HEK293 (cell line): ENCODE measurements at regions not wholly inside any gene's neighbourhood (a gene's known extent, or its start where the extent isn't known, plus 50 kb on each side); places are given as distances from the start of the nearest gene placed in this dataset.

Experiments
- CTCF ChIA-PET: fragments of 350-600 bp; formaldehyde crosslinking; extraction: SDS; loops from one replicate; lab custom pipeline; 2021; ENCODE audit warnings: antibody characterized with exemption; lab: Yijun Ruan, JAX
- POLR2A ChIA-PET: fragments of 300-600 bp; formaldehyde crosslinking; extraction: SDS; loops from one replicate; lab custom pipeline; 2020; ENCODE audit warnings: antibody characterized with exemption, inconsistent platforms; lab: Yijun Ruan, JAX
- H3K27ac ChIP-seq: fragments of 200-500 bp; sonication (Bioruptor generic); 2 replicates; pipeline ENCODE4 v1.5.1; 2014; ENCODE audit warnings: low read depth, low read length, control low read depth, inconsistent platforms; ENCODE audit errors: extremely low read depth
- H3K36me3 ChIP-seq, 2 experiments: fragments of 200-500 bp in 1 of 2; sonication (Bioruptor generic) in 1 of 2; 1 replicate in 1 of 2; 2 replicates in 1 of 2; pipeline ENCODE4 v1.5.1; 2014 to 2017; ENCODE audit warnings: inconsistent platforms in 2 of 2, low read length in 2 of 2; ENCODE audit not compliant: control insufficient read depth in 2 of 2, insufficient read depth in 1 of 2
- H3K4me1 ChIP-seq: fragments of 200-500 bp; sonication (Bioruptor generic); 2 replicates; pipeline ENCODE4 v1.5.1; 2014; ENCODE audit warnings: mild to moderate bottlenecking, low read length, inconsistent platforms; ENCODE audit not compliant: control insufficient read depth, insufficient read depth
- H3K4me3 ChIP-seq: 2 replicates; pipeline ENCODE4 v1.5.1; 2011; ENCODE audit warnings: low read depth, mild to moderate bottlenecking, control low read depth, low read length, moderate library complexity
- H3K9me3 ChIP-seq: fragments of 200-500 bp; sonication (Bioruptor generic); 2 replicates; pipeline ENCODE4 v1.5.1; 2014; ENCODE audit warnings: low read depth, low read length, inconsistent platforms; ENCODE audit not compliant: control insufficient read depth, insufficient read depth
- BCL11A ChIP-seq: fragments of 450-650 bp; formaldehyde crosslinking; IDR thresholded peaks from 2 replicates; pipeline ENCODE4 v1.5.1; 2016; ENCODE audit warnings: low read depth, missing biosample characterization, missing genetic modification characterization
- BCL11B ChIP-seq: fragments of 450-650 bp; formaldehyde crosslinking; IDR thresholded peaks from 2 replicates; pipeline ENCODE4 v1.5.1; 2016; ENCODE audit warnings: low read depth, missing biosample characterization, missing genetic modification characterization
- FEZF1 ChIP-seq: fragments of 450-650 bp; formaldehyde crosslinking; IDR thresholded peaks from 2 replicates; pipeline ENCODE4 v1.5.1; 2016; ENCODE audit warnings: missing biosample characterization, missing genetic modification characterization
- GLIS2 ChIP-seq: fragments of 450-650 bp; formaldehyde crosslinking; IDR thresholded peaks from 2 replicates; pipeline ENCODE4 v1.5.1; 2016; ENCODE audit warnings: missing biosample characterization, missing genetic modification characterization
- SP2 ChIP-seq: fragments of 450-650 bp; formaldehyde crosslinking; IDR thresholded peaks from 2 replicates; pipeline ENCODE4 v1.5.1; 2016; ENCODE audit warnings: missing biosample characterization, missing genetic modification characterization
- SP3 ChIP-seq: fragments of 450-650 bp; formaldehyde crosslinking; IDR thresholded peaks from 2 replicates; pipeline ENCODE4 v1.5.1; 2016; ENCODE audit warnings: missing biosample characterization, missing genetic modification characterization
- TCF7L2 ChIP-seq: IDR thresholded peaks from 2 replicates; pipeline ENCODE4 v1.6.1; 2011; ENCODE audit warnings: low read depth, mild to moderate bottlenecking, inconsistent platforms, low read length, moderate library complexity, borderline replicate concordance
- ZBTB21 ChIP-seq: fragments of 450-650 bp; formaldehyde crosslinking; IDR thresholded peaks from 2 replicates; pipeline ENCODE4 v1.5.1; 2017; ENCODE audit warnings: missing biosample characterization, missing genetic modification characterization
- ZFP41 ChIP-seq: fragments of 450-650 bp; formaldehyde crosslinking; IDR thresholded peaks from 2 replicates; pipeline ENCODE4 v1.5.1; 2016; ENCODE audit warnings: missing biosample characterization, missing genetic modification characterization, borderline replicate concordance
- ZIC2 ChIP-seq: fragments of 450-650 bp; formaldehyde crosslinking; IDR thresholded peaks from 2 replicates; pipeline ENCODE4 v1.5.1; 2016; ENCODE audit warnings: missing biosample characterization, missing genetic modification characterization
- ZNF132 ChIP-seq: fragments of 450-650 bp; formaldehyde crosslinking; IDR thresholded peaks from 2 replicates; pipeline ENCODE4 v1.5.1; 2017; ENCODE audit warnings: missing biosample characterization, missing genetic modification characterization, borderline replicate concordance
- ZNF146 ChIP-seq: fragments of 450-650 bp; formaldehyde crosslinking; IDR thresholded peaks from 2 replicates; pipeline ENCODE4 v1.5.1; 2016; ENCODE audit warnings: missing biosample characterization, missing genetic modification characterization
- ZNF2 ChIP-seq: fragments of 450-650 bp; formaldehyde crosslinking; IDR thresholded peaks from 2 replicates; pipeline ENCODE4 v1.5.1; 2016; ENCODE audit warnings: missing biosample characterization, missing genetic modification characterization
- ZNF274 ChIP-seq, 2 experiments: fragments of 200-500 bp in 1 of 2; fragments of 450-650 bp in 1 of 2; sonication (Bioruptor generic) in 1 of 2; formaldehyde crosslinking in 1 of 2; IDR thresholded peaks; 2 replicates each; pipeline versions ENCODE4 v1.5.1 to v1.6.1; 2014 to 2016; ENCODE audit warnings: borderline replicate concordance in 1 of 2, inconsistent platforms in 1 of 2, low read length in 1 of 2, missing biosample characterization in 1 of 2, missing genetic modification characterization in 1 of 2
- ZNF391 ChIP-seq: fragments of 450-650 bp; formaldehyde crosslinking; IDR thresholded peaks from 2 replicates; pipeline ENCODE4 v1.5.1; 2016; ENCODE audit warnings: low read depth, missing biosample characterization, missing genetic modification characterization, borderline replicate concordance
- ZNF549 ChIP-seq: fragments of 450-650 bp; IDR thresholded peaks from 2 replicates; pipeline ENCODE4 v1.5.1; 2018; ENCODE audit warnings: missing biosample characterization, missing genetic modification characterization, mild to moderate bottlenecking, inconsistent platforms, moderate library complexity
- ZNF660 ChIP-seq: fragments of 450-650 bp; IDR thresholded peaks from 2 replicates; pipeline ENCODE4 v1.5.1; 2018; ENCODE audit warnings: missing biosample characterization, mild to moderate bottlenecking, missing genetic modification characterization
- ZNF701 ChIP-seq: fragments of 450-650 bp; formaldehyde crosslinking; IDR thresholded peaks from 2 replicates; pipeline ENCODE4 v1.5.1; 2016; ENCODE audit warnings: missing biosample characterization, missing genetic modification characterization
- TF ChIP-seq, protein P1 (sequence below): fragments of 450-650 bp; formaldehyde crosslinking; conservative IDR thresholded peaks from 2 replicates; pipeline ENCODE4 v1.5.1; 2016; ENCODE audit warnings: low read depth, missing biosample characterization, missing genetic modification characterization
- TF ChIP-seq, protein P2 (sequence below): fragments of 450-650 bp; formaldehyde crosslinking; IDR thresholded peaks from 2 replicates; pipeline ENCODE4 v1.5.1; 2017; ENCODE audit warnings: missing biosample characterization, missing genetic modification characterization
- TF ChIP-seq, protein P3 (sequence below): fragments of 450-650 bp; formaldehyde crosslinking; IDR thresholded peaks from 2 replicates; pipeline ENCODE4 v1.5.1; 2016; ENCODE audit warnings: missing biosample characterization, missing genetic modification characterization
- TF ChIP-seq, protein P4 (sequence below): fragments of 450-650 bp; formaldehyde crosslinking; IDR thresholded peaks from 2 replicates; pipeline ENCODE4 v1.5.1; 2016; ENCODE audit warnings: missing biosample characterization, missing genetic modification characterization
- TF ChIP-seq, protein P5 (sequence below): fragments of 450-650 bp; formaldehyde crosslinking; IDR thresholded peaks from 2 replicates; pipeline ENCODE4 v1.5.1; 2016; ENCODE audit warnings: missing biosample characterization, missing genetic modification characterization

DNA sequence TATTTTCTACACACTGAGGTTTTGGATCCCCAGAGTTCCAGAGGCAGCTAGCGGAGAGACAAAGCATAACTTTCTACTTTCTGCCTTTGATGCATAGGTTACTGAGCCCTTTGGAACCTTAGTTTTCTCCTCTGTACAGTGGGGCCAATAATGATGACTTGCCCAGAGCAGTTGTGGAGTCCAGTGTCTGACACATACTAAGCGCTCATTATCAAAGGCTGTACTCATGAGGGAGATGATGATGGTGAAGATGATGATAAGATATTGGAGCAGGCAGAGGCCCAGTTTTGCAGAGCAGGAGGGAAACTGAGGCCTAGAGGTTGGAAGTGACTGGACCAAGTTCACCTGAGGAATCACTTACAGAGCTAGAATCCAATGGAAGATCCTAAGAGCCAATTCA lies 458.0 kb downstream of the MIAT start (continued):
- TF ChIP-seq, protein P1, sequence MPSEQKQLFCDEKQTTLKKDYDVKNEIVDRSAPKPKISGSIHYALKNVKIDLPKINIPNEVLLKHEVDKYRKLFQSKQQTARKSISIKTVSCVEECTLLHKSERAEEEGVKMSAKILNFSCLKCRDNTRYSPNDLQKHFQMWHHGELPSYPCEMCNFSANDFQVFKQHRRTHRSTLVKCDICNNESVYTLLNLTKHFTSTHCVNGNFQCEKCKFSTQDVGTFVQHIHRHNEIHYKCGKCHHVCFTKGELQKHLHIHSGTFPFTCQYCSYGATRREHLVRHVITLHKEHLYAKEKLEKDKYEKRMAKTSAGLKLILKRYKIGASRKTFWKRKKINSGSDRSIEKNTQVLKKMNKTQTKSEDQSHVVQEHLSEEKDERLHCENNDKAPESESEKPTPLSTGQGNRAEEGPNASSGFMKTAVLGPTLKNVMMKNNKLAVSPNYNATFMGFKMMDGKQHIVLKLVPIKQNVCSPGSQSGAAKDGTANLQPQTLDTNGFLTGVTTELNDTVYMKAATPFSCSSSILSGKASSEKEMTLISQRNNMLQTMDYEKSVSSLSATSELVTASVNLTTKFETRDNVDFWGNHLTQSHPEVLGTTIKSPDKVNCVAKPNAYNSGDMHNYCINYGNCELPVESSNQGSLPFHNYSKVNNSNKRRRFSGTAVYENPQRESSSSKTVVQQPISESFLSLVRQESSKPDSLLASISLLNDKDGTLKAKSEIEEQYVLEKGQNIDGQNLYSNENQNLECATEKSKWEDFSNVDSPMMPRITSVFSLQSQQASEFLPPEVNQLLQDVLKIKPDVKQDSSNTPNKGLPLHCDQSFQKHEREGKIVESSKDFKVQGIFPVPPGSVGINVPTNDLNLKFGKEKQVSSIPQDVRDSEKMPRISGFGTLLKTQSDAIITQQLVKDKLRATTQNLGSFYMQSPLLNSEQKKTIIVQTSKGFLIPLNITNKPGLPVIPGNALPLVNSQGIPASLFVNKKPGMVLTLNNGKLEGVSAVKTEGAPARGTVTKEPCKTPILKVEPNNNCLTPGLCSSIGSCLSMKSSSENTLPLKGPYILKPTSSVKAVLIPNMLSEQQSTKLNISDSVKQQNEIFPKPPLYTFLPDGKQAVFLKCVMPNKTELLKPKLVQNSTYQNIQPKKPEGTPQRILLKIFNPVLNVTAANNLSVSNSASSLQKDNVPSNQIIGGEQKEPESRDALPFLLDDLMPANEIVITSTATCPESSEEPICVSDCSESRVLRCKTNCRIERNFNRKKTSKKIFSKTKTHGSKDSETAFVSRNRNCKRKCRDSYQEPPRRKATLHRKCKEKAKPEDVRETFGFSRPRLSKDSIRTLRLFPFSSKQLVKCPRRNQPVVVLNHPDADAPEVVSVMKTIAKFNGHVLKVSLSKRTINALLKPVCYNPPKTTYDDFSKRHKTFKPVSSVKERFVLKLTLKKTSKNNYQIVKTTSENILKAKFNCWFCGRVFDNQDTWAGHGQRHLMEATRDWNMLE (tag by site-specific recombination) = no peak
- TF ChIP-seq, protein P2, sequence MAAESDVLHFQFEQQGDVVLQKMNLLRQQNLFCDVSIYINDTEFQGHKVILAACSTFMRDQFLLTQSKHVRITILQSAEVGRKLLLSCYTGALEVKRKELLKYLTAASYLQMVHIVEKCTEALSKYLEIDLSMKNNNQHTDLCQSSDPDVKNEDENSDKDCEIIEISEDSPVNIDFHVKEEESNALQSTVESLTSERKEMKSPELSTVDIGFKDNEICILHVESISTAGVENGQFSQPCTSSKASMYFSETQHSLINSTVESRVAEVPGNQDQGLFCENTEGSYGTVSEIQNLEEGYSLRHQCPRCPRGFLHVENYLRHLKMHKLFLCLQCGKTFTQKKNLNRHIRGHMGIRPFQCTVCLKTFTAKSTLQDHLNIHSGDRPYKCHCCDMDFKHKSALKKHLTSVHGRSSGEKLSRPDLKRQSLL (tag by site-specific recombination) = no peak
- TF ChIP-seq ZNF391 (tag by site-specific recombination) (no peak), FEZF1 (tag by site-specific recombination) (no peak)

DNA sequence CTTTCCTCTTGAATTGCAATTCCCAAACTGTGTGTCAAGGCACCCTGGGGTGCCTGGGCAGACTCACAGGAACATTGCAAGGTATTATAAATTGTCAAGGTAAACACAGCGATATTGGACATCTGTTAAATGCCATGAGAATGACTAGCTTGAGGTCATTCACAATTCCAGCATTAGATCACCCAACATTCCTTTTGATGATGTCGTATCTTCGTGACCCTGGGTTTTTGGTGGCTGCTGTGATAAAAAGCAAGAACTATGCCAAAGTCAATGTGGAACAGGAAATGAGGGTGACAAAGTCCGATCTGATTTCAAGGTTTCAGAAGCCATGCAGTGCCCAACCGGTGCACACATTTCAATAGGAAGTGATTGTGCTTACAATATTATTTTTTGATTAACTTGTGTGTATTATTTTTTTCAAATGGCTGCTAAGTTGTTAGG lies 458.4 kb downstream of the MIAT start:
- no peaks in the 10 kb centered on the region for H3K36me3 ChIP-seq
- CTCF ChIA-PET = interaction anchor here (0.8 to 1.2 kb wide), 3 partner anchors 35 to 461 kb away, joined by 3 to 5 read pairs (median 4); no protein-coding TSS in a partner anchor
- H3K27ac ChIP-seq = no peak overlapping the region
- H3K4me3 ChIP-seq = no peak overlapping the region
- POLR2A ChIA-PET = no interaction called here
- H3K4me1 ChIP-seq = peaks cover 5% of the 10 kb centered on the region; the same call in 1 of the 2 replicates
- H3K9me3 ChIP-seq = no peaks in the 10 kb centered on the region
- TF ChIP-seq ZNF549 (tag by site-specific recombination) (no peak), SP3 (peak; percentile 44), ZBTB21 (tag by site-specific recombination) (peak; percentile 94), GLIS2 (no peak), ZNF146 (tag by site-specific recombination) (no peak), BCL11A (tag by site-specific recombination) (no peak), SP2 (tag by site-specific recombination) (no peak), ZNF2 (tag by site-specific recombination) (no peak), ZIC2 (tag by site-specific recombination) (0 out of 2 replicates have a peak, but pooled peaks have one; percentile 29), BCL11B (tag by site-specific recombination) (no peak), ZNF274 (IDR thresholded peaks at IDR 0.05; ENCODE audit: low read length) (no peak), ZNF274 (tag by site-specific recombination; IDR thresholded peaks at IDR 0.05; ENCODE audit: borderline replicate concordance) (no peak), ZNF660 (tag by site-specific recombination) (peak; percentile 75), ZNF132 (tag by site-specific recombination) (no peak), TCF7L2 (no peak), ZFP41 (tag by site-specific recombination) (no peak), ZNF701 (tag by site-specific recombination) (no peak)
- TF ChIP-seq, protein P3, sequence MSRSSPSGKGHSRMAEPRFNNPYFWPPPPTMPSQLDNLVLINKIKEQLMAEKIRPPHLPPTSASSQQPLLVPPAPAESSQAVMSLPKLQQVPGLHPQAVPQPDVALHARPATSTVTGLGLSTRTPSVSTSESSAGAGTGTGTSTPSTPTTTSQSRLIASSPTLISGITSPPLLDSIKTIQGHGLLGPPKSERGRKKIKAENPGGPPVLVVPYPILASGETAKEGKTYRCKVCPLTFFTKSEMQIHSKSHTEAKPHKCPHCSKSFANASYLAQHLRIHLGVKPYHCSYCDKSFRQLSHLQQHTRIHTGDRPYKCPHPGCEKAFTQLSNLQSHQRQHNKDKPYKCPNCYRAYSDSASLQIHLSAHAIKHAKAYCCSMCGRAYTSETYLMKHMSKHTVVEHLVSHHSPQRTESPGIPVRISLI (tag by site-specific recombination) = peak; percentile 53; the same call in 1 of the 2 replicates
- TF ChIP-seq, protein P4, sequence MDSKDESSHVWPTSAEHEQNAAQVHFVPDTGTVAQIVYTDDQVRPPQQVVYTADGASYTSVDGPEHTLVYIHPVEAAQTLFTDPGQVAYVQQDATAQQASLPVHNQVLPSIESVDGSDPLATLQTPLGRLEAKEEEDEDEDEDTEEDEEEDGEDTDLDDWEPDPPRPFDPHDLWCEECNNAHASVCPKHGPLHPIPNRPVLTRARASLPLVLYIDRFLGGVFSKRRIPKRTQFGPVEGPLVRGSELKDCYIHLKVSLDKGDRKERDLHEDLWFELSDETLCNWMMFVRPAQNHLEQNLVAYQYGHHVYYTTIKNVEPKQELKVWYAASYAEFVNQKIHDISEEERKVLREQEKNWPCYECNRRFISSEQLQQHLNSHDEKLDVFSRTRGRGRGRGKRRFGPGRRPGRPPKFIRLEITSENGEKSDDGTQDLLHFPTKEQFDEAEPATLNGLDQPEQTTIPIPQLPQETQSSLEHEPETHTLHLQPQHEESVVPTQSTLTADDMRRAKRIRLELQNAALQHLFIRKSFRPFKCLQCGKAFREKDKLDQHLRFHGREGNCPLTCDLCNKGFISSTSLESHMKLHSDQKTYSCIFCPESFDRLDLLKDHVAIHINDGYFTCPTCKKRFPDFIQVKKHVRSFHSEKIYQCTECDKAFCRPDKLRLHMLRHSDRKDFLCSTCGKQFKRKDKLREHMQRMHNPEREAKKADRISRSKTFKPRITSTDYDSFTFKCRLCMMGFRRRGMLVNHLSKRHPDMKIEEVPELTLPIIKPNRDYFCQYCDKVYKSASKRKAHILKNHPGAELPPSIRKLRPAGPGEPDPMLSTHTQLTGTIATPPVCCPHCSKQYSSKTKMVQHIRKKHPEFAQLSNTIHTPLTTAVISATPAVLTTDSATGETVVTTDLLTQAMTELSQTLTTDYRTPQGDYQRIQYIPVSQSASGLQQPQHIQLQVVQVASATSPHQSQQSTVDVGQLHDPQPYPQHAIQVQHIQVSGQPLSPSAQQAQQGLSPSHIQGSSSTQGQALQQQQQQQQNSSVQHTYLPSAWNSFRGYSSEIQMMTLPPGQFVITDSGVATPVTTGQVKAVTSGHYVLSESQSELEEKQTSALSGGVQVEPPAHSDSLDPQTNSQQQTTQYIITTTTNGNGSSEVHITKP = peak; percentile 67
- TF ChIP-seq, protein P5, sequence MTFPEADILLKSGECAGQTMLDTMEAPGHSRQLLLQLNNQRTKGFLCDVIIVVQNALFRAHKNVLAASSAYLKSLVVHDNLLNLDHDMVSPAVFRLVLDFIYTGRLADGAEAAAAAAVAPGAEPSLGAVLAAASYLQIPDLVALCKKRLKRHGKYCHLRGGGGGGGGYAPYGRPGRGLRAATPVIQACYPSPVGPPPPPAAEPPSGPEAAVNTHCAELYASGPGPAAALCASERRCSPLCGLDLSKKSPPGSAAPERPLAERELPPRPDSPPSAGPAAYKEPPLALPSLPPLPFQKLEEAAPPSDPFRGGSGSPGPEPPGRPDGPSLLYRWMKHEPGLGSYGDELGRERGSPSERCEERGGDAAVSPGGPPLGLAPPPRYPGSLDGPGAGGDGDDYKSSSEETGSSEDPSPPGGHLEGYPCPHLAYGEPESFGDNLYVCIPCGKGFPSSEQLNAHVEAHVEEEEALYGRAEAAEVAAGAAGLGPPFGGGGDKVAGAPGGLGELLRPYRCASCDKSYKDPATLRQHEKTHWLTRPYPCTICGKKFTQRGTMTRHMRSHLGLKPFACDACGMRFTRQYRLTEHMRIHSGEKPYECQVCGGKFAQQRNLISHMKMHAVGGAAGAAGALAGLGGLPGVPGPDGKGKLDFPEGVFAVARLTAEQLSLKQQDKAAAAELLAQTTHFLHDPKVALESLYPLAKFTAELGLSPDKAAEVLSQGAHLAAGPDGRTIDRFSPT = peak; percentile 33; the same call in 1 of the 2 replicates
